Large intestine (tissue), 3 donors: ENCODE measurements at regions not wholly inside any gene's neighbourhood (a gene's known extent, or its start where the extent isn't known, plus 50 kb on each side); places are given as distances from the start of the nearest gene placed in this dataset.

Experiments used
- DNase-seq, 2 donors: peaks; one replicate each; pipeline versions ENCODE4 v3.0.0 to v3.0.0-alpha.2; 2013
- H3K27ac ChIP-seq: one replicate; pipeline ENCODE4 v1.5.1; 2013; ENCODE audit warnings: low read length
- H3K27me3 ChIP-seq: 2 replicates; pipeline ENCODE4 v1.6.1; 2013; ENCODE audit warnings: low read length; ENCODE audit not compliant: control insufficient read depth, insufficient read depth
- H3K36me3 ChIP-seq: 2 replicates; pipeline ENCODE4 v1.6.1; 2013; ENCODE audit warnings: low read length; ENCODE audit not compliant: control insufficient read depth, insufficient read depth
- H3K4me1 ChIP-seq: one replicate; pipeline ENCODE4 v1.6.1; 2013; ENCODE audit warnings: low read length; ENCODE audit not compliant: control insufficient read depth, insufficient read depth
- H3K4me3 ChIP-seq: one replicate; pipeline ENCODE4 v1.5.1; 2013; ENCODE audit warnings: low read length
- H3K9me3 ChIP-seq: one replicate; pipeline ENCODE4 v1.6.1; 2013; ENCODE audit warnings: mild to moderate bottlenecking, low read depth, low read length, moderate library complexity; ENCODE audit not compliant: control insufficient read depth
- WGBS: methylation state at CpG from one replicate; pipeline ENCODE4 v1.1.5; 2013; ENCODE audit warnings: low lambda C conversion rate; ENCODE audit not compliant: insufficient coverage; 5-methylcytosine and 5-hydroxymethylcytosine counted together

DNA sequence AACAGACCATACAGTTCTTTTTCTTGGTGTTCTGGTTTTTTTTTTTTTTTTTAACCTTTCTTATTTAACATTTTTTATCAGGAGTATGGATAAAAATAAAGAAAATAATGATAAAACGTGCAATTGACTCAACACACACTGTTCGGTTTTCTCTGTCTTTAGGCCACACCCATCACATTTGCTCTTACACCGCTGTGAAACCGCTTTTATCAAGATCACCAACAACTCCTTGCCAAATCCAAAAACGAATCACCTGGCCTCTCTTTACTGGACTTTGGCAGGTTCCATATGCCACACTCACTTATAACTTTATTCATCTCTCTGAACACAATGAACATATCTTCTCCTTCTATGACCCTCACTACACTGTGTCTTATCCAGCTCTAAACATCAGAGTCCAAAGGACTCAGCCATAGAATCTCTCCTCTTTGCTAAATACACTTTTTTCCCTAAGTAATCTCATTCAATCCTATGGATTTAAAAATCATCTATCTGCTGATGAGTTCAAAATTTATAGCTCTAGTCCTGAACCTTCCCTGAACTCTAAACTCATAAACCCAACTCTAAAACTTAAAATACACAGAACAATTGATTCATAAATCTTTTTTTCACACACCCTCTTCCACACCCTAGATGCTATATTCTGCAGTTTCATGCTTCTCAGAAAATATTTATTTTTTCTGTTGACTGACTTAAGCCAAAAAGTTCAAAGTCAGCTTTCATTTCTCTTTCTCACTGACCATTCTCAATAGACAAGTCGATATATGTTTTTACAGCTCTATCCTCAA is 800.6 kb upstream of the SOX9 start:
- no peaks in the 10 kb centered on the region for H3K9me3 ChIP-seq
- no peak for DNase-seq
- no peaks in the 10 kb centered on the region for H3K36me3 ChIP-seq
- WGBS: 100% methylated on average over 1 of the region's 6 CpGs
- H3K27ac ChIP-seq: no peak overlapping the region
- no peaks in the 10 kb centered on the region for H3K27me3 ChIP-seq
- no peak overlapping the region for H3K4me3 ChIP-seq
- H3K4me1 ChIP-seq: no peaks in the 10 kb centered on the region

DNA sequence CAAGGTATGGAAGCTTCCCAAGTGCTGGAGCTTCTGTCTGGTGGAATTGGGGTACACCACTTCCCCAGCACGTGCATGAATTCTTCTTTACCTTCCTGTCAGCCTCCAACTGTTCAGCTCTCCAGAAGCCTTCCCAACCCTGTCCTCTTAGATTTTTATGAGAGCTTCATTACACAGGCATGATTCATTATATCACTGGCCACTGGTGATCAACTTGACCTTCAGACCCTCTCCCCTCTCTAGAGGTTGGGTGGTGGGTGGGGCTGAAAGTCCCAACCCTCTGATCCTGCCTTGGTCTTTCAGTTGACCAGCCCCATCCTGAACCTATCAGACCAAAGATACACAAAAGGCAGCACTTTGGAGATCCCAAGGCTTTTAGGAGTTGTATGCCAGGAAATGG is 795.7 kb upstream of the SOX9 start:
- Histone ChIP-seq H3K36me3 (no peaks in the 10 kb centered on the region), H3K27ac (no peak overlapping the region), H3K9me3 (no peaks in the 10 kb centered on the region), H3K4me3 (no peak overlapping the region), H3K4me1 (no peaks in the 10 kb centered on the region), H3K27me3 (peaks cover 2% of the 10 kb centered on the region)
- WGBS: no CpG with 5 or more reads among the region's 1 CpG
- no peak for DNase-seq

DNA sequence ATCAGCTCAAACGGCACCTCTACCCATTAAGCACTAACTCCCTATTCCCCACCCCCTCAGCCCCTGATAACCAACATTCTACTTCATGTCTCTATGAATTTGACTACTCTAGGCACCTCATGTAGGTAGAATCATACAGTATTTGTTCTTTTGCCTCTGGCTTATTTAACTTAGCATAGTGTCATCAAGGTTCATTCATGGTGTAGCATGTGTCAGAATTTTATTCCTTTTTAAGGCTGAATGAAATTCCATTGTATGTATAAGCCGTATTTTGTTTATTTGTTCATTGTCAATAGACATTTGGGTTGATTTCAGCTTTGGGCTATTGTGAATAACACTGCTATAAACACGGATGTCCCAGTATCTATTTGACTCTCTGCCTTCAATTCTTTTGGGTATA is 794.9 kb upstream of the SOX9 start:
- no peak for DNase-seq
- H3K36me3 ChIP-seq: no peaks in the 10 kb centered on the region
- 75% methylated on average over 2 of the region's 3 CpGs for WGBS
- no peak overlapping the region for H3K27ac ChIP-seq
- H3K27me3 ChIP-seq: peaks cover 2% of the 10 kb centered on the region
- H3K4me3 ChIP-seq: no peak overlapping the region
- no peaks in the 10 kb centered on the region for H3K4me1 ChIP-seq
- no peaks in the 10 kb centered on the region for H3K9me3 ChIP-seq

DNA sequence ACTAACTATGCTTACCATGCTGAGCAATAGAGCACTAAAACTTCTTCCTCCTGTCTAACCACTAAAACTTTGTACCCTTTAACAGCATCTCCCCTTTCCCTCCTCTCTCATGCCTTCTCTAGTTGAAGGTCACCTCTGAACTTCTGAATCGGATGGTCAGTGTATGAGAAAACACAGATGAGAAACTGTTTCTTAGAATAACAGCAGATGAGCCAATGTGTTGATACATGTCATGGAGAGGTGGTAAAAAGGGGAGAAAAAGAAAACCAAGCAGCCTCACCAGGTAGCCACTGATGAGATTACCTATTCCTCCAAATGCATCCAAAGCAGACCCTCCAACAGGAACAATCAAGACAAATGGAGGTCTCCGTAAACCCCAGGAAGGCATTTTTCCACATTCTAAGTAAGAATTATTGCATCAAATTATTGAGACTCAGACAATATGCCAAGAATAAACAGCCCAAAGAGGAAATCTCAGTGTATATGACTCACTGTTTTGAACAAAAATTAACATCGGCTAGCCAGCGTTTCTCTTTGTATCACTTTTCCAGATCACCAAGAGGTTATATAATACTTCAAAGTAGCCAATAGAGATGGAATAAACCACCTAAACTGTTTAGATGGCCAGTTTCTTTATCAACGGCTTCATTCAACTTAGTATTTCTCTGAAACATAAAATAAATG is 793.3 kb upstream of the SOX9 start:
- Histone ChIP-seq H3K27ac (no peak overlapping the region), H3K4me3 (no peak overlapping the region), H3K9me3 (no peaks in the 10 kb centered on the region), H3K36me3 (no peaks in the 10 kb centered on the region), H3K4me1 (no peaks in the 10 kb centered on the region), H3K27me3 (peaks cover 2% of the 10 kb centered on the region)
- WGBS: 93% methylated on average over 3 of the region's 5 CpGs
- no peak for DNase-seq

DNA sequence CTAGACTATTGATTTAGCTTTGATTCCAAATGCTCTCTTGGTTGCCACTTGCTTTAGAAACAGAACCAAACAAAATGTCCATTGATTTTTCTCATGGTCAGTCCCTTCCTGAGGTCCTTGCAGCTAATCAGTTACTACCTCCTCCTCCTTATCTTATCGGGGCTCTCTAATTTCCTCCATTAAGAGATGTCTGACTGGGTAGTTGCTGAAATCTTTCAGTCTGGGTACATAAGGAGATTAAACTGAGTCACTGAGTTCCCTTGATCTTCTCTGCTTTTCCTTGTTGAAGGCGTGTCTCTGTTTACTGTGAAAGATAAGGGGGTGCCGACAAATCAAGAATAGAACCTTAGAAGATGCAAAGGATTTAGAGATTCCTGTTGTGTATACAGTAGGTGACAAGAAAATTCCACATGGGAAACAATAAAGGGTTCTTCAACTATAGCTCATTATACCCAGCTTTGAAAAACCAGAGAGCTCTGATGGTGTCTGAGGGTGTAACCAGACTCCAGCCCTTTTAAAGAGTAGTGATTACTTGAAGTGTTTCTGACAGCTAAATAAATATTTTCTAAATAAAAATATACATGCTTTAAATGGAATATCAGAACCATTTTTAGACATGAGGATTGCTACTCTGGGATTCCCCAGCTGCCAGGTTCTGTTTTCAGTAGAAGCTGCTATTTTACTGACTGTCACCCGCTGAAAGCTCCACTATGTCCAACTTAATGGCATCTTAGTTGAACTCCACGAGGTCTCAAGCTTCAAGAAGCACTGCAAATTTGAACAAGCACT is 791.3 kb upstream of the SOX9 start:
- no peak overlapping the region for H3K4me3 ChIP-seq
- no peaks in the 10 kb centered on the region for H3K9me3 ChIP-seq
- no peaks in the 10 kb centered on the region for H3K4me1 ChIP-seq
- no peaks in the 10 kb centered on the region for H3K36me3 ChIP-seq
- DNase-seq: peak in 1 of 2 donors; percentile 22
- WGBS: 13% methylated on average over 2 of the region's 5 CpGs
- no peak overlapping the region for H3K27ac ChIP-seq
- H3K27me3 ChIP-seq: peaks cover 2% of the 10 kb centered on the region

DNA sequence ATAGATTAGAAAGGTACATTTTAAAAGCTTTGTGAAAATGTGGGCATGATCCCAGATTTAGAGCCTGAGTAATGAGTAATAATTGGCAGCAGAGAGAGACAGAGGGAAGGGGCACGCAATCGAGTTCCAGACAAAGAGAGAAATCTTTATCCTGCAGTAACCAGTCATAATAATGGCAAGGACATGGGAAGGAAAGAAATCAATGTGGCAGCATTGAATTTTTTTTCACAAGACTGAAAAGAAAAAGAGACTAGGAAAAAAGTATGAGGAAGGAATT is 790.8 kb upstream of the SOX9 start:
- no peak for DNase-seq

DNA sequence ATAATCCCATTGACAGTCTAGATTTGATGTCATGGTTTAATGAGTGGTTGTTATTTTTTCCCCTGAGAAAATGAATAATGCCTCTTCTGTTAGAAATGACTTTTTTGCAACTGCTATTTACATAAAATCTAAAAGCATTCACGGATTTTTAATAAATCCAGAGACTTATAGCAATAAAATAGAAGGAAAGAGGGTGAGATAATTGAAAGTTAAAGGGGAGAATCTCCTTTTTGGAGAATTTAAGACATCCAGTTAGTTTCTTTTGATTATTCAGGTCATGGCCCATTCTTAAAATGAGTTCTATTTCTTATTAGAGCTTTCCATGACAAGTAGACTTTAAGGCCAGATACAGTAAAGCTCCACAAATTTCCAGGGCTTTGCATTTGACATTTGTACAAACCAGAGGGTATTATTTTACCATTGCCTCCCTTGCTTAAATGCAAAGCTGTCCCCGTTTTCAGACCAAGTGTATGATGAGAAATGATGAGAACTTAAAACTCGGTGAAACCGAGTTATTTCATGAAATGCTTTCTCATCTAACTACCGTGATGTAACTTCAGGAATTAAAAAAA is 789.0 kb upstream of the SOX9 start:
- H3K4me3 ChIP-seq: no peak overlapping the region
- no peak for DNase-seq
- H3K27ac ChIP-seq: no peak overlapping the region
- no peaks in the 10 kb centered on the region for H3K4me1 ChIP-seq
- 98% methylated on average over 4 of the region's 5 CpGs for WGBS
- H3K36me3 ChIP-seq: no peaks in the 10 kb centered on the region
- peaks cover 2% of the 10 kb centered on the region for H3K27me3 ChIP-seq
- H3K9me3 ChIP-seq: no peaks in the 10 kb centered on the region

More for the DNA sequence above, 790.8 kb upstream of the SOX9 start:
- no peaks in the 10 kb centered on the region for H3K4me1 ChIP-seq
- no peak overlapping the region for H3K4me3 ChIP-seq
- H3K27me3 ChIP-seq: peaks cover 2% of the 10 kb centered on the region
- WGBS: no CpG with 5 or more reads among the region's 2 CpGs
- no peaks in the 10 kb centered on the region for H3K36me3 ChIP-seq
- no peaks in the 10 kb centered on the region for H3K9me3 ChIP-seq
- H3K27ac ChIP-seq: no peak overlapping the region

DNA sequence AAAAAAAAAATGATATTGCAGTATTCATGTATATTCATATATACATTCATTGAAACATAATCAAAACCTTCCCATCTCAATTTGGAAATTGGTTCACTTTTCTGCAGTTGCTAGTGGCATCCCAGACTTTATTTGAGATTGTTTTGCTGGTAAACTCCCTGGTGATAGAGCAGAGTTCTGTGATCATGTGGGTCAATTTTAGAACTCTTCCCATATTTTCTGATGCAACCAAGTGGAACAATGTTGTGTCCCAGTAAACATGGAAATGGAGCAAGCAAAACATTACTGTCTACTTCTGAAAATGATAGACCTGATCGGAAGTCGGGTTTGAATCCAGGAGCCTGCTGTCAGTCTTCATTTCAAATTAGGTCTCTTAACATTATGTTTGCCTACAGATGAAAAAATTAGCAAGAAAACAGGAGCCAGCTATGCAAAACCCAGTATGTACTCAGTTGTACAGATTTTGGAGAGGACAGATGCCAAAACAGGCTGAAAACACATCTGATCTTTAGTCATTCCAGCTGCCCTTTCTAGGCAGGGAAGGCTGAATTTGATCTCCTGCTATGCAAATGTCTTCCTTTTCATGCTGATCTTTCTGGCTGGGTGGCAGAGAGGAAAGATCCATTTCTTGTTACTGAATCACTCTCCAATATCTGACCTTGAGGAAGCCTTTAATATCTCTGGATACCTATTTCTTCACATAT is 786.6 kb upstream of the SOX9 start:
- no peak overlapping the region for H3K27ac ChIP-seq
- no peaks in the 10 kb centered on the region for H3K36me3 ChIP-seq
- 93% methylated on average over 2 of the region's 2 CpGs for WGBS
- H3K9me3 ChIP-seq: no peaks in the 10 kb centered on the region
- no peaks in the 10 kb centered on the region for H3K27me3 ChIP-seq
- no peak overlapping the region for H3K4me3 ChIP-seq
- H3K4me1 ChIP-seq: no peaks in the 10 kb centered on the region
- no peak for DNase-seq

DNA sequence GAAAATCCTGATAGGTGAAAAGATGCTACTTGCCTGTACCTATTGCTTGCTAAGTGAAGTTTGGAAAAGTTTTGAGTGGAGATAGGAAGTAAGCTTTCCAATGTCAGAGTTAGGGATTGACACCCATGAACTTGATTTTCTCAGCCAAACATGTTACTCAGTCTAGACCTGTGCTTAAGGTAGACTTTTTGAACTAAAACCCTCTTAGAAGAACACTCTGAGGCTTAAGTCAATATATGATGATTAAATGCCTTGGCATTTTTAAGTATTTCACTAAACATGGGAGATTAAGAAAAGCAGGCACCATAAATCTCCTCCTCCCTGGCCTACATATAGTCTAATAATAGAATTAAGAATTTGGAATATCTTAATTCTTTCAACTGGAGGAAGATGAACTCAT is 785.6 kb upstream of the SOX9 start:
- H3K9me3 ChIP-seq: no peaks in the 10 kb centered on the region
- no peak for DNase-seq
- H3K27me3 ChIP-seq: no peaks in the 10 kb centered on the region

DNA sequence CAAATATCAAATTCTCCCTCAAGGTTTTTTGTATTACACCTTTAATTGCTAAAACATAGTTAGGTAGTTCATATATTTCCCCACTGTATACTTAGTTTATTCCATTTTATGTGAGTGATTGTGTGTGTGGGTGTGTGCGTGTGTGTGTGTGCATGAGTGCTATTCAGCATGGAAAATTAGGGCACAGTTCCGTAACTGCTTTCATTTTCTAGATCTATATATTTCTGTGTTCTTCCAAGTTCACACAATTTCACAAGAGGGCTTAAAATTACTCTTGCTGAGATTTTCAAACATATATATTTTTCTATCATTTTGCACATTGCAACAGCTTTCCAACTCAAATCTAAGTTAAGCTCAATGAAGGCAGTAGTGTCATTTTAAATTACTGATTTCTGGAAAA is 782.9 kb upstream of the SOX9 start:
- H3K36me3 ChIP-seq: no peaks in the 10 kb centered on the region
- H3K27me3 ChIP-seq: no peaks in the 10 kb centered on the region
- 100% methylated on average over 1 of the region's 2 CpGs for WGBS
- no peak overlapping the region for H3K27ac ChIP-seq
- H3K9me3 ChIP-seq: no peaks in the 10 kb centered on the region
- no peak overlapping the region for H3K4me3 ChIP-seq
- no peaks in the 10 kb centered on the region for H3K4me1 ChIP-seq
- no peak for DNase-seq

More for the DNA sequence above, 785.6 kb upstream of the SOX9 start:
- no peaks in the 10 kb centered on the region for H3K4me1 ChIP-seq
- H3K36me3 ChIP-seq: no peaks in the 10 kb centered on the region
- H3K27ac ChIP-seq: no peak overlapping the region
- H3K4me3 ChIP-seq: no peak overlapping the region
